HG03139 (cell line): ENCODE measurements at regions not wholly inside any gene's neighbourhood (a gene's known extent, or its start where the extent isn't known, plus 50 kb on each side); places are given as distances from the start of the nearest gene placed in this dataset.

ENCODE experiments used
- ATAC-seq: cut with Tn5 transposase; IDR thresholded peaks from one replicate; pipeline ENCODE4 v1.9.1; 2021; ENCODE audit not compliant: unreplicated experiment

DNA sequence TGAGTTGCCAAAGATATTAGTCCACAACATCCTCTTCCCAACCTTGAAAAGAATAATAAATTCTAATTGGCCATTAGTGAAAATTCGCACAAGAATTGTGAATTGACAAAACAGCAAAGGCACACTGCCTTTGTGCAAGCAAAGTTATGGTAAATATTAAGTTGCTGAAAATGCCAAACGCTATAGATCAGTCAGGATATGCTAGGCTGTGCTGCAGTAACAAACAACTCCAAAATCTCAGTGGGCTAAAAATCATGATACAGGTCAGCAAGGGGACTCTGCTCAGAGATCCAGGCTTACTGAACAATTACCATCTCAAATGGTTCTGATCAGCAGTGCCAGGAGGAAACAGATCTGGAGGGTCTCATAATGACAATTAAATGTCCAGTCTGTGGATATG, 238.0 kb upstream of the IGF1R start:
- ATAC-seq: no peak

DNA sequence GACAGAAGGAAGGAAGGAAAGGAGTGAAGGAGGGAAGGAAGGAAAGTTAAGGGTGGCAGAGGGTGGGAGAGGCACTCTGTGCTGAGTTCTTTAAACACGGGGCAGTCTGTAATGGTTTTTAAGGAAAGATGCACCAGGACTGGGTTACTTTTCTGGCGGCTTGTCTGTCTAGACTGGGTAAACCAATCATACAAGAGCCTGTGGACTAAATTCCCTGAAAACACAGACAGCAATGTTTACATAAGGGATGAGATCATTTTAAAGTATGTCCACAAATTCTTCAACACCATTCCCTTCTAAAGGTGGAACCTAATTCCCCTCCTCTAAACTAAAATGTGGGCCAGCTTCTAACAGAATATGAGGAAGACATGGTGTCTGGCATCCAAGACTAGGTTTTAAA, 235.5 kb upstream of the IGF1R start:
- ATAC-seq: no peak

DNA sequence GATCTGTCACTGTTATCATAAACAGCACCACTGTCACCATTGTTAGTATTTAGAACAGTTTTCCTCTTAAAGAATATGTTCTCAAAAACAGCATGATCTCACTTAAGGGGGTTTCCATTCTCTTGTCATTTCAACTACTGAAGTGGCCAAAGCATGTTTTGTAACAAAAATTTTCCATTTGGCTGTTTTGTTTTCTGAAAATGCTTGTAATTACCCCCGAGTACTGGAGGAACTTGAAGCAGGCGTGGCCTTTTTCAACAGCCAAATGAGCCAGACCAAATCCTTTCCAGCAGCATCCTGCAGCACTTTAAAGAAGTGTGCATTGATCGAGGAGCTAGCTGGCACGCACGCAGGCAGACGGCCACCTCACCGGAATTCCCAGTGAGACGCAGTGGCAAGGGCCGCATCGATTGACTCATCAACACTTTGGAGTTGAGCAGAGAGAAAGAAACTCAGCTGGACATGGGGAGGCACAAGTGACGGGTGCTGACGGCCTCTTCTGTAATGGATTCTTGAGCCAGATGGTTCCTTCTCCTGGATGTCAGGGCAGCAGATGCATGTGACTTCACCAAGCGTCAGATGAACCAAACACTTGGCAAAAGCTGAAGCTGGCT, 234.3 kb upstream of the IGF1R start:
- ATAC-seq: no peak

DNA sequence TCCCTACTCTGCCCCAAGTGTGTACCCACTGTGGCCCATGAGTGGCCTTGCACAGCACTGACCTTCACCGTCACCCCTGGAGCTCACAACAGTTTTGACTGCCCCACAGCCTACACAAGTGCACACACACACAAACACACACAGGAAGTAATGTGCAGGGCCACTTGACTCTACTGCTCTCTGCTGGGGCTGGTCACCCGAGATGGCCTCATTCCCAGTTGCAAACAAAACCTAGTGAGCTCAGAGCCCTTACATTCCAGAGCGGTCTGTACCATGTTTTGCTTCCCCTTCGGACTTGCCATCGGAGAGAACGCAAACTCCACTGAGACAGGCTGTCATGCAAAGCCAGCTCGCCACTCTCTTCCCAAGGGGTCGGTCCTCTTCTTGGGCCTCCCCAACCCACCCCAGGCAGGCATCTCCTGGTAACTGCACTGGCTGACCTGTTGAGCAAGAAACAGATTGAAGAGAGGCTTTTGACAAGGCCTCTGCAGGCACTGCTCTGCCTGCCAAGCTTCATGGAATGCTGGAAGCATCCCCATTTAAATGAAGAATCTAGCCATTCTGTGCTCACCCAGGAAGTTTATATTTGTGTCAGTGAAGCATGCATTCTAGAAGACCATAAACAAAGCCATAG, 232.0 kb upstream of the IGF1R start:
- ATAC-seq: no peak

DNA sequence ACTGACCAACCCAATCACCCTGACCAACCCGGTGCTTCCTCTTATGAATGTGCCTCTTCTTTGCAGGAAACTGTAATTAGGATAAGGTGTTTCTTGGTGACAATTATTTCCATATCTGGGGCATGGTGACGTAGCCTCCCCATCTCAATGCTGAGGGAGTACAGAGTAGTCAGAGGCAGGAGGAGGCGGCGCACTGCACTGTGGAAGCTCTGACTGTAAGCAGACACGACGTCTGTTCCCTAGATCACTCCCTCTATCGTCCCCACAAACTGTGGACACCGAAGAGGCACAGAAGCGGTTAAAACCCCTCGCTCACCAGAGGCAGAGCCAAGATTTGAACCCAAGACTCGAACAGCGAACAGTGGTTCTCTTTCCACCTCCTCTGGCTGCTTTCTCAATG, 231.0 kb upstream of the IGF1R start:
- no peak for ATAC-seq

DNA sequence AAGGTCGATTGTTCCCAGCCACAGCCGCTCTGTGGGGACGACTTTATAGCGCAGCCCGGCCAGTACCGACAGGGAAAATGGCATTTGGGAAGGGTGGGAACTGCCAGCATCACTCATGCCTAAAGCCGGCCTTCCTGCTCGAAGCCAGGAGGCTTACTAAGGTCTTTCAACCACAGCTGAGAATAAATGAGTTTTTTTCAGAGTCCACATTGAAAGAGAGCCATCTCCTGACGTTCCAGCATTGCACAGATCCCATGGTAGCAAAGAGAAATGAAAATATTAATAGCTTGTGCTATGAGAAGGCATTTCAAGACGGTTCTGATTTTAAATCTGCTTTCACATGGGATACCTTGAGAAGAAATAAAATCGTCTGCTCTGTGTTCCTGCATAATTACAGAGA, 230.2 kb upstream of the IGF1R start:
- no peak for ATAC-seq

DNA sequence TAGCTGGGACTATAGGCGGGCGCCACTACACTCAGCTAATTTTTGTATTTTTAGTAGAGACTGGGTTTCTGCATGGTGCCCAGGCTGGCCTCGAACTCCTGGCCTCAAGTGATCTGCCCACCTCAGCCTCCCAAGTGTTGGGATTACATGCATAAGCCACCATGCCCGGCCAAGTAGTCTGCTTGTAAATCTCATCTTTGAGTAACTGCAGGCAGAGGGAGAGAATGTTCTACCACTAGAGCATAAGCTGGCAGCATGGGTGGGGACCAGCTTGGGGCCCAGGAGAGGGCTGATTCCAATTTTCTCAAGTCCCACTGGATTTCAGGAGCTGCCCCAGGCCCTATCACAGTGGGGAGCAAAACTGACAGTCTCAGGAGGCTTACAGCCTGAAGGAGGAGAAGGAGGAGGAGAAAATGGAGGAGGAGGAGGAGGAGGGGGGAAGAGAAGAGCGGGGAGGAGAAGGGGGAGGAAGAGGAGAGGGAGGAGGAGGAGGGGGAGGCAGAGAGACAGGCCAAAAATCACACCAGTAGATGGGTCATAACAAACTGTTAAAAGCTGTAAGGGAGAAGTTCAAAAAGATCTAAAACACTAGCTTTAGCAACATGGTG, 229.1 kb upstream of the IGF1R start:
- ATAC-seq: no peak

DNA sequence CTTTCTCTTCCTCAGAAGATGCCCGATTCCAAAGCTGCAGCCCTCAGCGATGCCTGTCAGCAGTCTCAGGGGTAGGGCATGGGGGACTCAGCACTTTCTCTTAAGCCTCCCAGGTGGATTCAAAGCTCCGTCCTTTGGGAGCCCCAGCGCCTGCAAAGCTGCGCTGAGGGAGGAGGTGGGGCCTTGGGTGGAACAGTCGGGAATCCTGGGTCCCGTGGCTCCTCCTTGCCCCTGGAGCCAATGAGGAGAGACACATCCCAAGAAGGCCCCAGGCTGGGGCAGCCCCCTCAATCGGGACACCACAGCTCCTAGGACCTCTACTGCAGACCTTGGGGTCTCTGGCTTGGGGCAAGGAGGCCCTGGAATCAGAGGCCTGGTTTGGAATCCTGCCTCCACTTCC, 227.5 kb upstream of the IGF1R start:
- no peak for ATAC-seq

DNA sequence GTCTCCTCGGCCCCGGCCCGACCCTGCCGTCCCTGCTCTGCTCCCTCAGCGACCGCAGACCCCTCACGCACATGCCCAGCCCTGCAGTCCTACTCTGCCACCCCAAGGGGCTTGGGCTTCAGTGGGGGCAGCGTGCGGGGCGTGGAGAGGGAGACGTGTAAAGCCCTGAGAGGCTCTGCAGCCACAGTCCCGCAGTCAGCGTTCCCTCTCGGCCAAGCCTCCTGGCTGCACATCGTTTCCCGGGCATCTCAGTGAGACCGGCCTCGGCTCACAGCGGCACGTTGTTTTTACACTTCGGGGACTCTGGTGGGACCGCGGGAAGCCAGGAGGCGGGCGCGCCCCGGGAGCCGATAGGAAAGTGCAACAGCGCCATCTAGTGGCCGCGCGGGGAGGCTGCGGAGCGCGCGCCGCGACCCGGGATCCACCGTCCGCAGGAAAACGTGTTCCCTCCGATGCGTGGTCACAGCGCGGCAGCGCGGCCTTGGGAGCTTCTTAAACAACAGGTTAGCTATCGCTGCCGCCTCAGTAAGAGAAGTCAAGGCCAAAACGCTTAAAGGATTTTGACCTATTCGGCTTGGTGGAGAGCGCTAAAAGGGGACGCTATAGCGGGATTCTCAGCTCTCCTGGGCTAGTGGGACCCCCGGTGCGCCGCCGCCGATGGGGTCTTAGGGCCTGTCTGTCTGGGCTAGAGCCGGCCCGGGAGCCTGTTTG, 226.8 kb upstream of the IGF1R start:
- ATAC-seq: peak; percentile 87

DNA sequence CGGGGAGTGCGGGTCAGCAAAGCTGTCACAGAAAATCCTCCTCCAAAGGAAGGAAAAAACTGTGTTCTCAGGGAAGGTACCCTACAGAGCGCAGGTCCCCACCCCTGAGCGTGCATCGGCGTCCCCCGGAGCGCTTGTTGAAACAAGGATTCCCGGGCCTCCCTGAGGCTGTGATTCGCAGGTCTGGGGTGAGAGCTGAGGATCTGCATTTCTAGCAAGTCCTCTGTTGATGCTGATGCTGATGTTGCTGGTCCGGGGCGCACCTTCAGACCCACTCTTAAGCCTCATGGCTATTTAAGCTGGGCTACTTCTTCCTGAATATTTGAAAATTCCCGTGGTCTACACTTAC, 226.2 kb upstream of the IGF1R start:
- no peak for ATAC-seq

DNA sequence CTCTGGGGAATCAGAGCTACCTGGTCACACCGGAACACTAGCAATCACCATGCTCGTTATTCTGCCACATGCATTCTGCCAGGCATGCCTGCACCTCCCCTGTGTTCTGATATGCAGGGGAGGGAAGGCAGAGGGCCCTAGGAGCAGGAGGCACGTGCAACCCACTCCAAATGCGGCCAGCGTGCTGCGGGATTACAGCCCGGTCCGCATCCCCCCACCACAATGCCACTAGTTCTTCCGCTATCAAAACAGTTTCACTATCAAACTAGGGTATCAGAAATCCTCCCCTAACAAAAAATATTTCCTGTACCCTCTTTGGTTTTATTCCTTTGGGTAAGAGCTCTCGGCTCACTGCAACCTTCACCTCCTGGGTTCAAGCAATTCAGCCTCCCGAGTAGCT, 223.2 kb upstream of the IGF1R start:
- no peak for ATAC-seq

DNA sequence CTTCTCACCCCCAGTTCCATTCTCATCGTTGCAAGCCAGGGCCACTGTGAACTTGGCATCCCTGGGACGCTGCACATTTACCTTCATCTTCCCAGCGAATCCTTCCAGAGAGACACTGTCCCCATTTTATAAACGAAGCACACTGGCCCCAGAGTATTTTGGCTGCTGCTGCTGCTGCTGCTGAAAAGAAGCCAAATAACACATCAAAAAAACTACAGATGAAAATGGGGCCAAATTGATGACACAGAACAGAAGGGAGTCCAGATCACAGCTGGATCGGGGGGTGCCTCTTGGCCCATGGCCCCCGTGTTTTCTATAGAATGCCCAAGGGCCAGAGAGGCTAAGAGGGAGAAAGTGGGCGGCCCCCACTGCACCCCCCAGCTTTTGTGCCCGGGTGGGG, 221.0 kb upstream of the IGF1R start:
- ATAC-seq: no peak

DNA sequence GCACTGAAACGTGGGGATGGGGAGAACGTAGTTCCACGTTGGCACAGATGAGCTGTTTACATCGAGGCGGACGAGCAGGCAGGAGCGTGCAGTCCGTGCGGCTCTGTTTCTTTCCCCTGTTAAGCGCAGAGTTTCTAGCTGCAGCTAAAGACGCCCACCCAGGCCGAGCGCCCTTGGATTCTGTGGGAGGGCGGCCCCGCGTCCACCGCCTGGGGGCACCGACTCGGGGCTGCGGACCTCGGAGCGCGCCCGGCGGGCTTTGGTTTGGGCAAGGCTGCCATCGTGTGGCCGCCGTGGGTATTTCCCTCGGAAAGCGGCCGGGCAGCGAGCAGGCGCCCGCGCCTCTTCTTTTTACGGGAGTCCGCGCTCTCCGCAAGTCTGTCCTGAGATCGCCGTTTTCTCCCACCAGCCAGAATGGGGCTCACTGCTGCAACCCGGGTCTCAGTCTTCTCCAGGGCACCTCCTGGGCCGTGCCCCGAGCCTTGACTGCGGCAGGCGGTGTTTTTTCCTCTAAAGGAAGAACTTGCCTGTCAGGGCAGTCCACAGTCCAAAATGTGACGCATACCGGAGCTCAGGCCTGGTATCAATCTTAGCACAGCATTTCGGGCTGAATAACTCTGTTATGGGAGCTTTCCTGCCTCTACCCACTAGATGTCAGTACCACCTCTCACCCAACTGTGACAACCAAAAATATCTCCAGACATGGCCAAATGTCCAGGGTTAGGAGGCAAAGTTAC, 219.9 kb upstream of the IGF1R start:
- peak; percentile 88 for ATAC-seq

DNA sequence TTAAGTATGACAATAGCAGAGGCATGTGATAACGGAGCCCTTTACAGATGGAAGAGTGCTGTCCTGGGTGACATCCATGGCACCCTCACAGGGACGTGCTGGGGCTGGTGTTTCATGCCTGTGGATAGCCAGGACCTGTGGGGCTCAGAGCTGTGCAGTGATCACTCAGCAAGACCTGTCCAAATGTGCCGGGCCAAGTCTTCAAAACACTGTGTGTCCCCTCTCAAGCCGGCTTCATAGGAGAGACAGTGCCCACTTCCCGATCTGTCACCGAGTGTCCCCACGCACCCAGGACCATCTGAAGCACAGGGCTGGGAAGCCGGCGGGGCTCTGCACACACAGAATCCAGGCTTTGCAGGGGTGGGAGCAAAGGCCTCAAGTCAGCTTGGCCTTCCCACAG, 217.2 kb upstream of the IGF1R start:
- no peak for ATAC-seq

DNA sequence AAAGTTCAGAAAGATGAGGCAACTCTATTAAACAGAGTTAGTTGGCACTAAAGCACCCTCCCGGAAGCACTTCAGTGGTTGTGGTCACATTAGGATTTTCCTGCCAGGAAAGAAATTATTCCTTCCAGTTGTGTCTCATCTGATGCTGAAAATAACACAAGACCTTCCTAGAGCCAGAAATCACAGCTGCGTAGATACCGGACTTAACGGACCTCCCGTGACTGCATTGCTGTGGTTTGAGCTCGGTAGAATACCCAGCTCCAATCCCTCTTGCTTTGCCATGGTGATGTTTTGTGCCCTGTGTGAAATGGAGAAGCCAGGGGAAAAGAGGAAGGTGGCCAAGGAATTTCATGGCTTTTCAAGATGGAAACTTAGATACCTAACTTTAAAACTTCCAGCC, 215.0 kb upstream of the IGF1R start:
- no peak for ATAC-seq

DNA sequence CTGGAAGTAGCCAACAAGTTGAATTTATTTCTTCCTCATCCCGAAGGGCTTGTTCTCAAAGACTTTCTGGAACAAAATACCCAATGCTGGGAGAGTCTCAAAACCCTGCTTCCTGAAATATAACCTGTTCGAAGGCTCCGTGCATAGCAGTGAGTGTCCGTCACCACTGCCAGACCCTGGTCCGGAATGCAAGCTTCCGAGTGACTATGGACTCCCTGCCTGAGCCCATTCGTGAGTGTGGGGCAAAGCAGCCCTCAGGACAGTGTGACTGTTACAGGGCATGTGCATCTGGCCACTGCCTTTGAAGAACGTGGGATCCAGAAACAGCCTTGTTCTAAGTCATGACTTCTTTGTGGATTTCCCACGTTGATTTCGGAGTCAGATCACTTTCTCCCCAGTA, 214.5 kb upstream of the IGF1R start:
- ATAC-seq: no peak

DNA sequence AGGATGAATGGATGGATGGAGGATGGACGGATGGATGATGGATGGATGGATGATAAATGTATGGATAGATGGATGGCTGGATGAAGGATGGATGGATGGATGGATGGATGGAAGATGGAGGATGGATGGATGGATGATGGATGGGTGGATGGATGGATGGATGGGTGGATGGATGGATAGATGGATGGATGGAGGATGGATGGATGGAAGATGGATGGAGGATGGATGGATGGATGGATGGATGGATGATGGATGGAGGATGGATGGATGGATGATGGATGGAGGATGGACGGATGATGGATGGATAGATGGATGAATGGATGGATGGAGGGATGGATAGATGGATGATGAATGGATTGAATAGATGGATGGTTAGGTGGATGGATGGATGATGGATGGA, 210.6 kb upstream of the IGF1R start:
- no peak for ATAC-seq

DNA sequence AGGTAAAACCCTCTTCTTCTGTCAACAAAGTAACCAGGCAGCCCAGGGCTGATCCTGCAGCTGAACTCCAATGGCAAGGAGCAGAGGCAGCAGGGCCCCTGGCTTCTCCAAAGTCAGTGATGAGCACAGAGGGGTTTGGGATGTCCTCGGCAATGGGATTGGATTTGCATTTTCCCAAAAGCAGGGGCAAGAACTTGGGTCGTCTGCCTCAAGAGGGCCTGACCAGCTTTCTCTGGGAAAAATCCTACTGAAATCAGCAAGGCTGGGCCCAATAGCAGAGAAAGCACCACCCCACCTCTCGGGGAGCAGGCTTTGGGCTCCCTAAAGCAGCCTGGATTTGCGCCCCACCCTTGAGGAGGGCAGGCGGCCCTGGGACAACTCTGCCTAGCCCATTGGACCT, 210.0 kb upstream of the IGF1R start:
- ATAC-seq: no peak

DNA sequence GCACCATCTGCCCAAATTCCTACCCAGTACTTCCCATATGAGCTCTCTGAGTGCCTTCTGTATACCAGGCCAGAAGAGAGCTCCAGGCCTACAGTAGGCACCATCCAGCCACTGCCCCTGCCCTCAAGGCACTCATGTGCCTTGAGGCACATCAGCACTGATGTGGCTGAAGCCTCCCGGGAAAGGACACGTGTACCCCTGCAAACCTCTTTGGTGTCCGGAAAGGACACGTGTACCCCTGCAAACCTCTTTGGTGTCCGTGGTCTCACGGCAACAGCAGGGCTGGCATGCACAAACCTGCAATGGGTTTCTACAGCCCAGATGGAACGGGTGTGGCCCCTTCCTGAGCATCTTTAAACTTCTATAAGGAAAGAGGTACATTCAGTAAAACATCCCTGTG, 209.4 kb upstream of the IGF1R start:
- no peak for ATAC-seq

DNA sequence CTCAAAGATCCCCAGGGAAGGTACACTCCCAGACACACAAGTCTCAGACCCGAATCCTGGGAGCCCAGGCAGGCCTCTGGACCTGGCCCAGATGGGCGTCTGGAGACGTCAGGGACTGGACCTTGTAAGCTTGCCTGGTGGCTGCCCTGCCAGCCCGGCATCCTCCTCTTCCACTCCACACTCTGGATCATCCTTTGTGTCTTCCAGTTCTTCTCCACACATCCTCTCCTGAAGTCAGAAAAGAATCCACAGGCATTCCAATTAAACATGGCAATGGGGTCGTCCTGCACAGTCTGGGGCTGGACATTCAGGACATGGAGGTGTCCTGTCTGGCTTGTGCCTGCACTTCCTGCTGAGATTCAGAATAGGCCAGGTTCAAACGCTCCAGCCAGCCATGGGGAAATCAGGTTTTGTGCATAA, 208.8 kb upstream of the IGF1R start:
- ATAC-seq: no peak

DNA sequence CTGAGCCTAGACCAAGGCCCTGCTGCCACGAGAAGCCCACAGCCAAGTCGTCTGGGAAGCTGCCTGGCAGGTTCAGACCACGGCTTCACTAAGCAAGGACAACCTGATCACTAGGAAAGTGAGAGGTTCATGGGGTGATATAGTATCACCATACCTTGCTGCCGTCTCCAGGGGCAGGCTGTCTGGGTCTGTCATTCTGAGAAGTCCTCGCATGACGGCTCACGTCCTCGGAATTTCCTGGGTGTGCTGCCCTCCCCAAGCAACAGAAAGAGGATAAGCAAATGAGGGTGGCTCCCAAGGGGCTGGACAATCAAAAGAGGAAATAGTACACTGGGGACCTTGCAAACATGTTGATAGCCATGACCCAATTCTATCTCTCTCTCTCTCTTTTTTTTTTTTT, 207.4 kb upstream of the IGF1R start:
- peak; percentile 77 for ATAC-seq

DNA sequence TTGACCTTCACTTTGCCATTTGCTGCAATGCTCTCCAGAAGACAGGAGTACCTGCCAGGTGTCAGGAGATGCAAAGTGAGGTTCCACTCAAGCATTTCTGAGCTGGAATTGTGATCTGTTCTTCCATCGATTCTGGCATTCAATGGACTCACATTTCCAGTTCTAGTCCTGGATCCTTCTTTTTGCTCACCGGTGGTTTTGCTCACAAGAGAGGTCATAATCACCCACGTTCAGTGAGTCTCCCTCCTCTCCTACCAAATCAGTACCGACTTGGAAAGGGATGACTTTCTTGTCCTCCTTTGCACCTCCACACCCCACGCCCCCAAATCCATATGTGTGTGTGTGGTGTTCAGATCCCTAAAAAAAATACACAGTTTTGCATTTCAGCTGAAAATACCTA, 206.7 kb upstream of the IGF1R start:
- no peak for ATAC-seq
